K562 (cell line): ENCODE measurements at regions not wholly inside any gene's neighbourhood (a gene's known extent, or its start where the extent isn't known, plus 50 kb on each side); places are given as distances from the start of the nearest gene placed in this dataset.

Experiments used
- CTCF ChIP-seq, 3 experiments: IDR thresholded peaks in 2 of 3; conservative IDR thresholded peaks in 1 of 3; 2 replicates each; pipeline ENCODE4 v1.5.1; 2011 to 2012; ENCODE audit warnings: low read length in 3 of 3, mild to moderate bottlenecking in 3 of 3, control low read depth in 2 of 3, improper control_type of control experiment in 1 of 3, inconsistent platforms in 1 of 3, low read depth in 1 of 3, mixed read lengths in 1 of 3, moderate library complexity in 1 of 3; ENCODE audit not compliant: insufficient read depth in 2 of 3
- FOXJ3 ChIP-seq: sonication (generic); formaldehyde crosslinking; IDR thresholded peaks from 2 replicates; pipeline ENCODE4 v1.4.0; 2020; ENCODE audit warnings: mild to moderate bottlenecking, missing genetic modification reagents
- KLF13 ChIP-seq: fragments of 450-650 bp; IDR thresholded peaks from 2 replicates; pipeline ENCODE4 v1.6.1; 2016; ENCODE audit warnings: missing genetic modification characterization, low read depth, mild to moderate bottlenecking, missing compliant biosample characterization, moderate library complexity, borderline replicate concordance
- POU5F1 ChIP-seq: fragments of 150-350 bp; IDR thresholded peaks from 2 replicates; pipeline ENCODE4 v1.6.1; 2014; ENCODE audit warnings: borderline replicate concordance, low read length, low read depth, mild to moderate bottlenecking; ENCODE audit not compliant: partially characterized antibody
- PTRF ChIP-seq: fragments of 450-650 bp; IDR thresholded peaks from 2 replicates; pipeline ENCODE4 v1.6.1; 2016; ENCODE audit warnings: mild to moderate bottlenecking, missing genetic modification characterization, missing compliant biosample characterization
- SNAPC5 ChIP-seq: fragments of 250-450 bp; sonication (Bioruptor Pico); IDR thresholded peaks from 2 replicates; pipeline ENCODE4 v1.8.0; 2021; ENCODE audit warnings: moderate library complexity, mild to moderate bottlenecking, inconsistent platforms
- SRSF7 ChIP-seq: fragments of 200-400 bp; formaldehyde crosslinking; optimal IDR thresholded peaks from 2 replicates; pipeline ENCODE3; 2017; ENCODE audit warnings: mild to moderate bottlenecking, low read depth, low read length
- ZNF184 ChIP-seq: sonication (generic); formaldehyde crosslinking; IDR thresholded peaks from 2 replicates; pipeline ENCODE4 v1.5.0; 2020; ENCODE audit warnings: missing genetic modification reagents

- TF ChIP-seq SNAPC5 (CRISPR knock-in tag) (no peak), CTCF (IDR thresholded peaks at IDR 0.05 in 2 of 3, conservative IDR thresholded peaks at IDR 0.05 in 1 of 3; ENCODE audit: insufficient read depth in 2 of 3, low read depth in 1 of 3, low read length in 3 of 3) (no peak), SRSF7 (no peak), ZNF184 (no peak), POU5F1 (no peak), FOXJ3 (no peak), PTRF (tag) (no peak), KLF13 (tag) (no peak)
Measured at GRCh38 chr17:83171661-83172060, 92.3 kb downstream of the METRNL start.
